GM18861 (cell line): ENCODE measurements at regions not wholly inside any gene's neighbourhood (a gene's known extent, or its start where the extent isn't known, plus 50 kb on each side); places are given as distances from the start of the nearest gene placed in this dataset.
"Not testable (repeated sequence)": the region's sequence is repeated elsewhere in the genome, so short reads cannot be mapped to it uniquely, and the experiment has no call there.

ENCODE experiments used
- ATAC-seq: cut with Tn5 transposase; IDR thresholded peaks from one replicate; pipeline ENCODE4 v1.9.1; 2021; ENCODE audit not compliant: unreplicated experiment

DNA sequence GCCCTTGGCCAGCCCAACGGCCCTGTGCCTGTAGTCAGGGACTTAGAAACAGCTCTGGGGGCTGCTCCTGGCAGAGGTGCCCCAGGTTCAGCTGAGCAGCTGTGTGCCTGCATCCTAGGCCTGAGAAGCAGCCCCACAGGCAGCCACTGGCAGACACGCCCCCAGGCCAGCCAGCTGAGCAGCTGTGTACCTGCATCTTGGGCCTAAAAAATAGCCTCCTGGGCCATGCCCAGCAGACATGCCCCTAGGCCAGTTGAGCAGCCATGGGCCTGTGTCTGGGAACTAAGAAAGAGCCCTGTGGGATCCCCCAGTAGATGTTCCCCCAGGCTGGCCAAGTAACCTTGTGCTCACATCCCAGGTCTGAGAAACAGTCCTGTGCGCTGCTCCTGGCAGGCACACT lies 64.0 kb downstream of the TBR1 start:
- ATAC-seq: no peak

DNA sequence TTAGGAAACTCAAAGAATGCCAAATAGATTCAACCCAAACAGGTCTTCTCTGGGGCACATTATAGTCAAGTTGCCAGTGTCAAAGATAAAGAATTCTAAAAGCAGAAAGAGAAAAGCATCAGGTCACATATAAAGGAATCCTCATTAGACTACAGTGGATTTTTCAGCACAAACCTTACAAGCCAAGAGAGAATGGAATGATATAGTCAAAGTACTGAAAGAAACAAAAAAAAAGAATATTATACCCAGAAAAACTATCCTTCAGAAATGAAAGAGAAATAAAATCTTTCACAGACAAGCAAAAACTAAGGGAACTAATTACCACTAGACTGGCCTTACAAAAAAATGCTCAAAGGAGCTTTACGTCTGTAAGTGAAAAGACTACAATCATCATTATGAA lies 65.5 kb downstream of the TBR1 start:
- ATAC-seq: no peak

DNA sequence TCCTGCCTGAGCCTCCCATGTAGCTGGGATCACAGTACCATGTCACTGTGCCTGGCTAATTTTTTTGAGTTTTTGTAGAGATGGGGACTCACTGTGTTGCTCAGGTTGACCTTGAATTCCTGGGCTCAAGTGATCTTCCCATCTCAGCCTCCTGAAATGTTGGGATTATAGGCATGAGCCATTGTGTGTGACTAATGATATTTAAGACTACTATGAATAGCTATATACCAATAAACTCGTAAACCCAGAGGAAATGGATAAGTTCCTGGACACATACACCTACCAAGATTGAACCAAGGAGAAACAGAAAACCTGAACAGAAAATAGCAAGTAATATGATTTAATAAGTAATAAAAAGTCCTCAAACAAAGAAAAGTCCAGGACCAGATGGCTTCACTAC lies 68.0 kb downstream of the TBR1 start:
- ATAC-seq: no peak

DNA sequence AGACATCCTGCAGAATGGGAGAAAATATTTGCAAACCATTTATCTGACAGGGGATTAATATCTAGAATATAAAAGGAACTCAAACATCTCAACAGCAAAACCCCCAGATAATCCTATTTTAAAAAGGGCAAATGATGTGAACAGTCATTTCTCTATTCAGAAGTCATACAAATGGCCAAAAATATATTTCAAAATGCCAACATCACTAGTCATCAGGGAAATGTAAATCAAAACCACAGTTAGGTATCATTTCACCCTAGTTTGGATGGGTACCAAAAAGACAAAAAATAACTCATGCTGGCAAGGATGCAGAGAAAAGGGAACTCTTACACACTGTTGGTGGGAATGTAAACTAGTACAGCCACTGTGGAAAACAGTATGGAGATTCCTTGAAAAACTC lies 70.0 kb downstream of the TBR1 start:
- ATAC-seq: no peak

DNA sequence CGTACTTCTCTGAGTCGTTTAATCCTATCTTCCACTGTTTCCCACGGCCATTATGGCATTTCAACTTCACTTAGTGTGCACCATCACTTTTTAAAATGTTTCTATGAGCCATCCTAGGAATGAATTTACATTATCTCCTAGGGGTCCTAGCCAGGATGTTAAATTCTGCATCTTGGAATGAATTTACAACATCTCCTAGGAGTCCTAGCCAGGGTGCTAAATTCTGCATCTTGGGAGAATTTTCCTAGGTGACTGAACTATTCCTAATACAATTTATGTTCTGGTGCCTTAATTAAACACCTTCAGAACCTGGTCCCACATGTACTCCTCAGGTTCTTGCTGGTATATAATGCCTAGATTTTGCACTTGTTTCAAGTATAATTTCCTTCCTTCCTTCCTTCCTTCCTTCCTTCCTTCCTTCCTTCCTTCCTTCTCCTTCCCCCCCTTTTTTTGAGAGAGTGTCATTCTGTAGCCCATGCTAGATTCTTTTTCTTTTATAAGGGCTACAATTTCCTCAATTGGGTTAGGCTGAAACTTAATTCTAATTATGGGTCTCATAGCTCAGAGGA lies 72.1 kb downstream of the TBR1 start:
- ATAC-seq: no peak

DNA sequence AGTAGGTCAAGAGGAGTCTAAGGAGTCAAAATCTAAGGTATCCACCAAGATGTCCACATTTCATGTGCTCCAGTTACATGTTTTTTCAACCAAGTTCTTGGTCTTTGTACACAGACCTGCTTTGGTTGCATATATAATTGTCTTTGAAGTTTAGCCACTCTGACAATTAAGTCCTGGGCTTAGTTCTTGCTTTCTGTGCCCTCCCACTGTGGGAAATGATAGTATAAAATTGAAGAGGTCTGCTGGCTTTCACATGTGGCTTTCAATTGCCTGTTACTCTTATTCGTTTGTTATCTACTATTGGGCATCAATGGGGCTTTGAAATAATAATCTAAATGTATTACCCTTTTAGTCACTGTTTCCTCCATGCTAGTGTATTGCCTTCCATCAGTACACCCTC lies 72.8 kb downstream of the TBR1 start:
- no peak for ATAC-seq

DNA sequence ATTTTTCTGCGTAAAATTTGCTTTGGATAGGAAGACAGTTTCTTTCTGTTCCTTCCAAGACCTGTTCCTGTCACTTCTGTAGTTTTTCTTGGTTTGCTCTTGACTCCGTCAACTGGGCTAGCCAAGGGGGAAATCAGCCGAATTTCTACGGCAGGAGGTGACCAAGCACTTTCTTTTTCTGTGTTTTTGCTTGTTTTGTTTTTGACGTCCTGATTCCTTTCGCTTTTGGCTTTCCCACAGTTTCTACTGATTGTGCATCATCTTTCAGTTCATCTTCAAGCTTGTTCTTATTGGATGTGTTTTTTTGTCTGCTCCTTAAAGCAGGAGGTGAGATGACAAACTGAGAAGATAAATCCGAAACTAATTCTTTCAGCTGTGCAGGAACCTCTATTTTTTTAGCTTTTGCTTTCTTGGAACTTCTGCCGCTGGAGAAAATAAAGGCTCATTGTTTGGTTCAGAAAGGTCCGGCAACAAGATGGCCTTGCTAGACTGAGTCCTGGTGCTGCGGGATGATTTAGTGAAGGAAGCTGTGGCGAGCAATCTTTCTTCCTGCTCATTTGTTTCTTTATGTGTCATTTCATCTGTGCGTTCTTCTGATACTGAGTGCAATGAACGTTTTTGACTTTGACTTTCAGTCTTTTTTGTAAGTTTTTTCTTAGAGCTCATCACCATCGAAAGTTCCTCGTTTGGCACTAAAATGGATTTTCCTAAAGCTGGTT lies 85.0 kb downstream of the TBR1 start:
- peak; percentile 45 for ATAC-seq

DNA sequence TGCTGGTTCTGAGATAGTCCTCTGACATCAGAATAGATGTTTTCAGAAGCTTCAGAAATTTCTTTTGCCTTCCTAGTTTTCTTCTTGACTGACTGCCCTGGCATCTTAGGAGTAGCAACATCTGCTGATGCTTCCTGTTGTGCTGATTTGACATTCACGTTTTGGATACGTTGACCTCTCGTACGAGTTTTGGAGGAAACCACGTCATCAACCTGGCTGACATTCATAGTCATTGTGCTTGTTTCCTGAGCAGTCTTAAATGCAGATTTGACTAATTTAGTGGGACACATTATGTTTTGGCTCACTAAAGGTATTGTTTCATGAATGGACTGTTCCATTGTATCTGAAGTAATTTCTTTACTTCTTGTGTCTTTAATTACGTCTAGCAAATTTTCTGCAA lies 86.2 kb downstream of the TBR1 start:
- ATAC-seq: not testable (repeated sequence)

DNA sequence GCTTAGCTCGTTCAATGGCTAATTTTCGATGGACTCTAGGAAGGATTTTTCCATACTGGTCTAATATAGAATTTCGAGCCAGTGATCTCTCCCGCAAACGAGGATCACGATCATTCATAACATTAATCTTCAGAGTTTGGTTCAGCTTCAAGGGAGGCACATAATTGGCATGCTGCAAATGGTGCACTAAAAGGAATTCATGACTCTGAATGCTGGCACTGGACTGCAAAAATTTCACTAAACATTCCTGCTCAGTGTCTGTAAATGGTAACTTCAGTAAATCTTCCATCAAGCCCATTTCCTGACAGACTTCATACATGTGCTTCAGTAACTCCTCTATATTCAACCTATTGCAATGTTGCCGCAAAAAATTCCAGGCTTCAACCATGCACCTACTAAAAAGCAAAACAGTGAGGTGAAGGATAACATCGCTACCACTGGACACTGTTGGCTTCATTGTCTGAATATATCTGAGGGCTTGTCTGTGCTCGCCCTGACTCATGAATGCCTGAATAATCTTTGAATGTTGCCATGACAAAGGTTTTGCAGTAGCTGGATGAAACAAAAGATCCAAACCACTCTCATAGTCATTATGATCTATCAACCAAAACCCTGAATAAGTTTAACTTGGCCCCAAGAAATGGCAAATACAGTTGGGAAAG lies 88.7 kb downstream of the TBR1 start:
- not testable (repeated sequence) for ATAC-seq

DNA sequence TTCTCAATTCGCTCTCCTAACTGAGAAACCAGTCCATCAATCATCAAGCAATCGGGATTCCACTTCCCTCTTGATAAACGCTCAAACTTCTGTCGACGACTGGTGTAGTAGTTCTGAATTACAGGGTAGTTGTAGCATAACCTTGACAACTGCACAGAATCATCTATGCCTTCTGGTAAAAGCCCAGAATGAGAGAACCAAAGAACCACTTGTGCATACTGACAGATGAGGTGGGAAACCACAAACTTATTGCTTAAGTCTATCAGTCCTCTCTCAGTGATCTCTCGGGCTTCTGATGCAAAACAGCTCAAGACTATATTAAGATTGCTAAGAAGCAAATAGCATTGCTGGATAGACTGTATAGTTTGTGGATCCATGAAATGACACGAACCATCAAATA lies 89.4 kb downstream of the TBR1 start:
- ATAC-seq: not testable (repeated sequence)

DNA sequence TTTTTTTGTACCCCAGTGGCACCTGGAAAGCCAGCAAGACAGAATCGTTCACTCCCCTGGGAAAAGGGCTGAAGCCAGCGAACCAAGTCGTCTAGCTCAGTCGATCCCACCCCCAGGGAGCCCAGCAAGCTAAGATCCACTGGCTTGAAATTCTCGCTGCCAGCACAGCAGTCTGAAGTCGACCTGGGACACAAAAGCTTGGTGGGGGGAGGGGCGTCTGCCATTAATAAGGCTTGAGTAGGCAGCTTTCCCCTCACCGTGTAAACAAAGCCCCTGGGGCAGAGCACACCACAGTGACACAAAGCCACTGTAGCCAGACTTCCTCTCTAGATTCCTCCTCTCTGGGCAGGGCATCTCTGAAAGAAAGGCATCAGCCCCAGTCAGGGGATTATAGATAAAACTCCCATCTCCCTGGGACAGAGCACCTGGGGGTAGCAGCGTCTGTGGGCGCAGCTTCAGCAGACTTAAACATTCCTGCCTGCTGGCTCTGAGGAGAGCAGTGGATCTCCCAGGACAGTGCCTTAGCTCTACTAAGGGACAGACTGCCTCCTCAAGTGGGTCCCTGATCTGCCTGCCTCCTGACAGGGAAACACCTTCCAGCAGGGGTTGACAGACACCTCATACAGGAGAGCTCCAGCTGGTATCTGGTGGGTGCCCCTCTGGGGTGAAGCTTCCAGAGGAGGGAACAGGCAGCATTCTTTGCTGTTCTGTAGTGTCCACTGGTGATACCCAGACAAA lies 97.4 kb downstream of the TBR1 start:
- ATAC-seq: not testable (repeated sequence)

DNA sequence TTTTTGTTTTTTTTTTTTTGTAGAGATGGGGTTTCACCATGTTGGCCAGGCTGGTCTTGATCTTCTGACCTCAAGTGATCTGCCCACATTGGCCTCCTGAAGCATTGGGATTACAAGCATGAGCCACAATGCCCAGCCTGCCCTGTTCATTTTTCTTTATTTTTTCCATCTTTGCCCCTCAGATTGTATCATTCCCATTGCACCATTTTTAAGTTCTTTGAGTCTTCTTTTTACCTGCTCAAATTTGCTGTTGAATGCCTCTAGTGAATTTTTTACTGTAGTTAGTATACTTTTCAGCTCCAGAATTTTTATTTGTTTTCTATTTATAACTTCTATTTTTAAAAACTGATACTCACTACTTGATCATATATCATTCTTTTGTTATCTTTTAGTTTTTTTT lies 101.4 kb upstream of the SLC4A10 start:
- ATAC-seq: no peak

DNA sequence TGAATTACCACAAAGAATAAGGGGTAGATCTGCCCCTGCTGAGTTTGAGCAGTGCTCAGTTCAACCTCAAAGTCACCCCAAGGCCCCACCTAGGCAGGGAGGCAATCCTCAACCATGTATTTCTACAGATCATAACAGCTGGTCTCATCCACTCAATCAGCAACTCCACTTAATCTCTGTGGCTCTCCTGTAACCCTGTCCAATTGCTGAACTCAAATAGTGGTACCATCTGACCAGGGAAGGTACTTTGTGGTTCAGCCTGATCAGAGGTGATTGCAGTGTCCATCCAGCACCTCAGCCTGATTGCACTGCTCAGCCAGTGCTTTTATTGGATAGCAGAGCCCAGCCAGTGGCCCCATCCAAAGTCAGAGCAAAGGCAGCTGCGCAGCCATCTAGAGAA lies 91.0 kb upstream of the SLC4A10 start:
- no peak for ATAC-seq

DNA sequence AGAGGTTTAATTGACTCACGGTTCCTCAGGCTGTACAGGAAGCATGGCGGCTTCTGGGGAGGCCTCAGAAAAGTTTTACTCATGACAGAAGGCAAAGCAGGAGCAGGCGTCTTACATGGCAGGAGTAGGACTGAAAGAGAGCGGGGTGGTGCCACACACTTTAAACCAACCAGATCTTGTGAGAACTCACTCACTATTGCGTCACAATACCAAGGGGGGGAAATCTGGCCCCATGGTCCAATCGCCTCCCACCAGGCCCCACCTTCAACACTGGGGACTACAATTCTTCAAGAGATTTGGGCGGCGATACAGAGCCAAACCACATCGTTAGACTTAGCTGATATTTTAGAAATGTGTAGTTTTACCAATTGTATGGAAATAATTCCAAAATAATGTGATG lies 77.6 kb upstream of the SLC4A10 start:
- ATAC-seq: no peak

DNA sequence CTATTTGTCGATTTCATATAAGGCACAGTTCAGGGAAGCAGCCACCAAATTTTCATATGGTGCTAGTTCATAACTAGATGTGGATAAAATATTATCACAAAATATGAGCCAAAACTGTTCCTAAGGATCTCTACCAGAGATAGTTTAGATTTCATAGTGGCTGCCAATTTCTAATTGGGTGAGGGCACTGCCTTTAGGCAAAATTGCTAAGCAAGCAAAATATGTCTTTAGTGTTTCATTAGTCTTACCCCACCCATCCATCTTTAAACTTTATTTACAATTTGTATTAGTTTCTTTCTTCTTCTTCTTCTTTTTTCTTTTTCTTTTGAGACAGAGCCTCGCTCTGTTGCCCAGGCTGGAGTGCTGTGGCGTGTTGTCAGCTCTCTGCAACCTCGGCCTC lies 77.1 kb upstream of the SLC4A10 start:
- no peak for ATAC-seq

DNA sequence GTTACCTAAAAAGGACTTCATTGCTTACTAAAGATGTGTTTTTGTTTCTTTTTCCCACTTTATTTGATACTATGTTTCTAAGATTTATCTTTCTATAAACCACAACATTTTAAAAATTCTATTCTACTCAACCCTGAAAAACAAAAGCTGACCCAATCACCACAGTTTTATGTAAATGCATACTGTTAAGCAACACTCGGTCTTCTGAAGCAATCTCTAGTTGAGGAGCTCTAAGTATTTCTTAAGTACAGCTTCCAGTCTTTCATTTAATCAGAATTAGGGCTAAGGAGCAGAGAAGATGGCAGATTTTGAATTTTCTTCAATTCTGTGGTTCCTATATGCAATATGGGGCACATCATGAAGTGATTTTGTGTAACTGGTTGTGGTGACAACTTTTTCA lies 72.2 kb upstream of the SLC4A10 start:
- no peak for ATAC-seq

DNA sequence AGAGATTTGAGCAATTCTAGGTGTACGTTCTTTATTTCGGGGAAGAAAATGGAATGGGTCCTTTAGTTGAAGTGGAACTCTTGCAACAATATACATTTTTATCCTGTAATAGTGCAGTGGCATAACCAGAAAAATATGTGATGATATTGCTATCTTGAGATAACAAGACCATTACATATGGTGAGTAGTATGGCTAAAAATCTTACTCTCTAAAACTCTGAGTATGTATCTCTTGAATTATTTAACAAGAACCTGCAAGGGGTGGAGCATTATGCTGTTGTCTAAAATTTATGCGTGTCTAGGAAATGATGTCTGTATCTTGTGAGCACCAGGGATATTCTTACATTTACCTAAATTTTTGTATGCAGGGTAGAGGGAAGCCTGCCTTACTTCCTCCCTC lies 68.4 kb upstream of the SLC4A10 start:
- no peak for ATAC-seq

DNA sequence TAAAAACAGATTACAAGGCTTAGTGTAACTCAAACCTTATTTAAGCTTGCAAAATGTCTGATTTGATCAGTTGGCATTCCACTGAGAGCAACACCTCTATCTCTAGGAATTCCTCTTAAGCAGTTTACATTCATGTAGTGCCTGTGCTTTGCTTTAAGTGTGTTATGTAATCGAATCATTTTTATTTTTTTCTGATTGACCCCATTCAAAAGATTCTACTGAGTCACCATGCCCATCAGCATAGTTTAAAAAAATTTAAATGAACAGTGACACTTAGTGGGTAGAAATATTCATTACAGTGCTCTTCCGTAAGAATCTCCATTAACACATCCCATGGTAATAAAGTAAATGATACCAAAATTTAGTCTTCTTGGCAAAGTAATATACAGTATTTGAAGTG lies 67.8 kb upstream of the SLC4A10 start:
- no peak for ATAC-seq

DNA sequence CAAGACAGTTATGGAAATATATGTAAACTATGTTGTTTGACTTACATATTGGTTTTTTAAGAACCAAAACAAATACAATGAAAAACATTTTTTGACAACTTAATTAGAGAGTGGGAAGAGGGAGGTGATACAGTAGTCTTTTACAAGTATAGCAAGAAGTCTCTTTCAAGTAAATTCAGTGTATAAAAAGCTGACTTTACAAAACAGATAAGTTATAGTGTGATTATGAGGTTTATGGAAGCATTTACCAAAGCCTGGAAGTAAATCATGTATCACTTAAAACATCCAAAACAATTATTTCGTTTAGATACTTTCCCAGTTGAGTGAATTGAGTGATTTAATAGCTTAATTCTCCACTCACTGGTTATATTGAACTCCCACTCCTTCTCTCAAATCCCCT lies 66.7 kb upstream of the SLC4A10 start:
- ATAC-seq: no peak

DNA sequence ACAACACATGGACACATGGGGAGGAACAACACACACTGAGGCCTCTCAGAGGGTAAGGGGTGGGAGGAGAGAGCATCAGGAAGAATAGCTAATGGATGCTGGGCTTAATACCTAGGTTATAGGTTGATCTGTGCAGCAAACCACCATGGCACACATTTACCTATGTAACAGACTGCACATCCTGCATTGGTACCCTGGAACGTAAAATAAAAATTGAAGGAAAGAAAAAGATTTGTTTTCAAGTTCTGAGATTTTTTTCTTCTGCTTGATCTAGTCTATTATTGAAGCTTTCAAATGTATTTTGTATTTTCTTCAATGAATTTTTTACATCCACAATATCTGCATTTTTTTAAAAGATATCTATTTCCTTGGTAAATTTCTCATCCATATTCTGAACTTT lies 59.3 kb upstream of the SLC4A10 start:
- no peak for ATAC-seq

DNA sequence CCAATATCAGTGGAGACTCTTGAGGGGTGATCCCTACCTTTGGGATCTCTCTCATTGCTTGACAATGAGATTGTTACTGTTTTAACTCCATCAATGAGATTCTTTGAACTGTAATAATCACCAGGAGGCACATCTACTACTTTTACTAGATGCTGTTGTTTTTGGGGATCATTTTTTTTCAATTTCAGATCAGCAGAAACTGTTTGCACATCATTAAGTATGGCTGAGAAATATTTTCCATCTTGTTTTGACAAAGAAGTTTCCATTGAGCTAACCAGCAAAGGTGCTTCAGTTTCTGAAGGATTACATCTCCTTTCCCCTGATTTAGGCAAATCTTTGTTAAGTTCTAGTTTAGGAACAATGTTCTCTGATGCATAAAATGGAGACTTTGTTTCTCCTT lies 54.8 kb upstream of the SLC4A10 start:
- ATAC-seq: no peak
